GM21529 (cell line): ENCODE measurements at regions not wholly inside any gene's neighbourhood (a gene's known extent, or its start where the extent isn't known, plus 50 kb on each side); places are given as distances from the start of the nearest gene placed in this dataset.
"Not testable (repeated sequence)": the region's sequence is repeated elsewhere in the genome, so short reads cannot be mapped to it uniquely, and the experiment has no call there.

Experiments used
- ATAC-seq: cut with Tn5 transposase; IDR thresholded peaks from one replicate; pipeline ENCODE4 v1.9.1; 2021; ENCODE audit not compliant: unreplicated experiment

GRCh38 chr7:51847461-51848134 lies 531.0 kb upstream of the COBL start:
- no peak for ATAC-seq

GRCh38 chr7:51839130-51839529 lies 522.5 kb upstream of the COBL start:
- not testable (repeated sequence) for ATAC-seq

- ATAC-seq = no peak
Observed at GRCh38 chr7:51827631-51828030, 511.0 kb upstream of the COBL start.

GRCh38 chr7:51824050-51824449 lies 507.4 kb upstream of the COBL start:
- ATAC-seq = no peak

DNA sequence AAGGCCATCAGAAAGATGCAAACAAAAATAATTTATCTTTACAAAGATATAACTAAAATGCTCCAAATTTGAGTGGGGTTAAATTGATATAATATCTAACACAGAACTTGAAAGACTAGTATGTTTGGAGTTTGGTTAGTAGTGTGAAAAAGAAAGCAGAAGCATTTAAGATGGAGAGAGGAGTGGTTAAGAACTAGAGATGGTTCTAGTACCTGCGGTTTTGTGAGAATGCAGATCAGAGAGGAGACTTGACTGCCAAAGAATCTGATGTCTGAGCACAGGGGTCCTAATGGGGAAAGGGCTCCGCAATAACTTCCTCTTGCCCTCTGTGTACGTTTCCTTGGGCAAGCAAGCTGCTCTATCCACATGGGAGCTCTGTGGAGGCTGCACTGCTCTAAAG lies 506.8 kb upstream of the COBL start:
- ATAC-seq = no peak

GRCh38 chr7:51817694-51818225 lies 501.2 kb upstream of the COBL start:
- no peak for ATAC-seq

- ATAC-seq = not testable (repeated sequence)
Observed at GRCh38 chr7:51805783-51806431, 489.3 kb upstream of the COBL start.

DNA sequence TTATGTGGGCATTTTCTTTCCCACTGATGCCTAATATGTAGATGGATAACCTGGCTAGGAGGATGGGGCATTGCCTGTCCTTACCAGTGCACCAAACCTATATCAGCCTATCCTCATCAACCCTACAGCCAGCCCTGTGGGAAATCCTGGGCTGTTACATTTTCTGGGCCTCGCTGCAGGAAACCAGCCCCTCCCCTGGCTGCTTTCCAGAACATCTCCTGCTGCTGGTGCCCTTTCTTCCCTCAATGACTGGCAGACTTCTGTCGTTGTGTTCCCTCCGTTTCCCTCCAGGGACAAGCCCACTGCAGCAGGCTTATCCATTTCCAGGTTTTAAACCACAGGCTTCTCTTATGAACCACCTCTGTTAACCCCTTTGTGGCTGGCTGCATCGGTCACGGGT lies 486.1 kb upstream of the COBL start:
- no peak for ATAC-seq

GRCh38 chr7:51797371-51797770 lies 480.8 kb upstream of the COBL start:
- no peak for ATAC-seq

GRCh38 chr7:51792796-51793195 lies 476.2 kb upstream of the COBL start:
- no peak for ATAC-seq

DNA sequence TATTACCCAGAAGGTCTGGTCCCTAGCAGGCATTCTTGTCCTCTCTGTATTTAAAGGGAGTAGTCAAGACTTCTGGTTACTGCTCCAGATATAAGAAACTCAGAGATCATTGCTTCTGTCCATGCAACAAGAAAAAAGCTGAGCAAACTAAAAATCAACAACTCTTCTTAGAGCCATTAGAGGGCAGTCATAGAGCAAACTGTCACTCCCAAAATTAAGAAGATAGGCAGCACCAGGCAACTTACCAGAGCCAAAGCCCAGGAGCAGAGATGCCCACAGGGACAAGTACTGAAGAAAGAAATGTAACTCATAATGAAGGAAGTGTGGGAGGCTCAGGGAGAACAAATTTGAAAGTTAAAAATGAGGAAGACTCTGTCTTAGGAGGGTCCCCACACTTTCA lies 472.9 kb upstream of the COBL start:
- ATAC-seq = no peak

DNA sequence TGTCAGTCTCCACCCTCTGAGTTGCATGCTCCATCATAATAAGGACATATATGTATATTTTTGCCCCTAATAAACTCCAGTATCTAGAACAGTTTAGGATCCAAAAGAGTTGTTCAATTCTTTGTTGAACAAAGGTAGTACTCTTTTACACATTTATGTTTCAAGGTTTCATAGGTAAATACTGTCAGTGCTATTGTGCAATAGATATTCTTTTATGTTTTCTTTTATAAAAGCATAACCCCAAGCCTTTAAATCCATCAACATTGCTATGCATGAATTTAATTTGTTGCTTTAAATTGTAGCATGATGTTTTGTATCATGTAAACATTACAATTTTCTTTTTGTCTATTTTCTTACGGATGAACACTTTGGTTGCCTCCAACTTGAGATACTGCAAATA lies 469.7 kb upstream of the COBL start:
- ATAC-seq = no peak

GRCh38 chr7:51785876-51786275 lies 469.3 kb upstream of the COBL start:
- ATAC-seq = no peak

DNA sequence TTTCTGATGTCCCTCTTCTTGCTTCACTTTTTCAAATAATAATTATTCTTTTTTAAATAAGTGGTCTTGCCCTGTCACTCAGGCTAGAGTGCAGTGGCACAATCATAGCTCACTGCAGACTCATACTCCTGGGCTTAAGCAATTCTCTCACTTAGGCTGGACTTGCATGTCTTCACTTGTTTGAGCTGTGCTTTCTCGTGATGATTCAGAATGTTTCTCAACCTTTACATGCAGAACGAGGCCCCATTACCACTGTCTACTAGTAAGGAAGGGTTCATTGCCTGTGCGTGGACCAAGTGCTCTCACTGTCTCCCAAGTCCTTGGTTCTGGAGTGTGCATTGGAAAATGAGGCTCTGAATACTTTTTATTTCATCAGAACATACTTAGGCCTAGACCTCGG lies 468.6 kb upstream of the COBL start:
- ATAC-seq = no peak

DNA sequence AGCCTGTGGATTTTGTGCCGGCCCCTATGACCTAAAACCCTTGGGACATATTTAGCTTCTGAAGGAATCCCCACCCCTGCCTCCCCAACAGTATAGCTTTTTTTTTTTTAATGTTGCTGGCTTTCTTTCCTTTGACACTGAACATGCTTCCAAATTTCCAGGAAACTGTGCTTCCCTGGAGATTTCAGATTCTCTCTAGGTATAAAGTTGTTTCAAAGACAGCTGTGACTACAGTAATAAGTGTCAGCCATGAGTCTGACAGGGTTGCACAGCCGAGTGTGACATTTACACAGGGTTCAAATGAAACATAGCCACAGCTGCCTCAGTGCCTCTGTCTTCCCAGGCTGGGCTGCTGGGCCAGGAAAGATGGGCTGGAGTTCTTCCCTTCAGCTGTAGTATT lies 466.6 kb upstream of the COBL start:
- ATAC-seq = no peak

DNA sequence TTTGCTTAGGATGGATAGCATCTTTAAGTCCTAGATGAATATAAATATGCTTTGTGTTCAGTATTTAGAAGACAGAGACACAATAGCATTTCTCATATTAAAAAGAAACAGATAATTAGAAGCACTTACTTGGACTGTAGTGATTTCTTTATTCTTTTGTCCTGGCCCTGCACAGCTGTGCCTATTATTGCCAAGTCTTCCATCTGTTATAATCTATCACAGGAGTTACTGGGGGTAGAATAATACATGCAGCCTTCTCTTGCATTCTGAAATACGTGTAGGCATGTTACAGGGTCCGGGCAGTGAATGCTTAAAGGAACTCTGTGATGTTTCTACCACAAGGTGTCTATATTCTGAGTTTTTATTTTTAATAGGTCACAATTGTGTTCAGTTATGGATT lies 461.5 kb upstream of the COBL start:
- no peak for ATAC-seq

DNA sequence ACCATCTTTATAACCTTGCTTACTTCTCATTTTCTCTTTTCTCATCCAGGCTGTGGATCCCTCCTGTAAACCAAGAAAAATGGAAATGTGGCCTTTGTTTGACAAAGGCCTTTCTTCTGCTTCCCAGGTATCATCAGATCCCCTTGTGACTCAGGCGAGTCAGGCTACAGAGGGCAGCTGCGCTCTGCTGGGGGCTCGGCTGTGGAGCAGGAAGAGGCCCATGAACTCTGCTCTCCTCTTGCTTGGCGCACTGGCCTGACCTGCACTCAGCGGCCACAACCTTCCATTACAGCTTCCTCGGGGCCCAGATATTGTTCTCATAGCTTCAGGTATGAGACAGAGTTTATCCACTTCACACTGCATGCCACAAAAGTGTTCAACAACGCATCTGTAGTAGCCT lies 457.6 kb upstream of the COBL start:
- no peak for ATAC-seq

GRCh38 chr7:51772190-51772589 lies 455.6 kb upstream of the COBL start:
- no peak for ATAC-seq

- ATAC-seq = no peak
Observed at GRCh38 chr7:51764976-51765375, 448.4 kb upstream of the COBL start.

GRCh38 chr7:51759985-51760384 lies 443.4 kb upstream of the COBL start:
- ATAC-seq = no peak

GRCh38 chr7:51757960-51758359 lies 441.4 kb upstream of the COBL start:
- no peak for ATAC-seq

DNA sequence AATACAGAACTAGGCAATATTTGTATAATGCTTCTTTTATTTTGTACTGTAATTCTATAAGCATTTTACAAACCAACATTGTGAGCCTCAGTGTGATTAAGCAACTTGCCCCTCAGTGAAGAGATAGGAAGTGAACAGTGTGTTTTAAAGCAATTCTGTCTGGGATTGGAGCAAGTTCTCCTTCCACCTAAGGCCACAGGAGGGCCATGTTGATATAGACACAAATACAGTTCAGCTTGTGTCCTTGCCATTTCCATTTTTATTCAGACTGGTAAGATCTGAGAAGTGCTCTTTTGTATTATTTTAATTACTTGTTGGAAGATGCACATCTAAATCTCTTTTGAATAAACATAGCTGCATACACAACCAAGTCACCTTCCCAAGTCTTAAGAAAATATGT lies 416.3 kb upstream of the COBL start:
- ATAC-seq = no peak

DNA sequence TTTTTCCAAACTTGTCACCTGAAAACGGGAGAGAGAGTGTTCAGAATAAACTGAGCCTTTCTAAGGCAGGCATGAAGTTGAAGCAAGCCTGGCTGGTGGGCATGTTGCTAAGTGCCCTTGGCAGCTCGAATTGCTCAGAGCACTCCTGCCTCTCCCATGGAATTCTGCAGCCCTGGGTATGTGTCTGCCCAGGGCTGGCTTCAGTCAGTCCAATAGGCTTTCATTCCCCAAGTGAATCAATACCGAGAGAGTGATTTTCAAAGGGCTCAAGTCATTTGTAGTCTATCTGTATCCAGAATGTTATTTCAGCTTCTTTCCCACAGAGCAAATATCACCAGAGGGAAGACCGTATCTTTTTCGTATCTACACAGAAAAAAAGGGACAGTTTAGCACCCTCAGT lies 415.5 kb upstream of the COBL start:
- ATAC-seq = no peak
